Stomach (tissue), 8 donors: ENCODE measurements at regions not wholly inside any gene's neighbourhood (a gene's known extent, or its start where the extent isn't known, plus 50 kb on each side); places are given as distances from the start of the nearest gene placed in this dataset.
"Not testable (repeated sequence)": the region's sequence is repeated elsewhere in the genome, so short reads cannot be mapped to it uniquely, and the experiment has no call there.

Source experiments
- DNase-seq, 2 donors: peaks; one replicate each; pipeline versions ENCODE4 v3.0.0 to v3.0.0-alpha.2; 2013 to 2019
- H3K27ac ChIP-seq, 5 donors: fragments of 200-600 bp in 4 of 5; sonication (generic) in 4 of 5; one replicate each; pipeline ENCODE4 v1.5.1; 2013 to 2019; ENCODE audit warnings: mild to moderate bottlenecking in 1 of 5, moderate library complexity in 1 of 5
- H3K27me3 ChIP-seq, 3 donors: fragments of 200-600 bp; sonication (generic); one replicate each; pipeline ENCODE4 v1.5.1; 2017 to 2019; ENCODE audit warnings: mixed run types in 1 of 3
- H3K36me3 ChIP-seq, 4 donors: fragments of 200-600 bp; sonication (generic); 1 replicate in 3 of 4; 2 replicates in 1 of 4; pipeline ENCODE4 v1.5.1; 2016 to 2019
- H3K4me1 ChIP-seq, 4 donors: fragments of 200-600 bp; sonication (generic); one replicate each; pipeline ENCODE4 v1.5.1; 2016 to 2019
- H3K4me3 ChIP-seq, 4 donors: fragments of 200-600 bp; sonication (generic) in 3 of 4; one replicate each; pipeline ENCODE4 v1.5.1; 2016 to 2019; ENCODE audit warnings: mild to moderate bottlenecking in 1 of 4
- H3K9me3 ChIP-seq, 4 donors: fragments of 200-600 bp; sonication (generic); one replicate each; pipeline ENCODE4 v1.5.1; 2016 to 2019
- EP300 ChIP-seq: sonication (generic); formaldehyde crosslinking; IDR thresholded peaks from one replicate; pipeline ENCODE4 v1.6.1; 2017; ENCODE audit warnings: antibody characterized with exemption
- POLR2A ChIP-seq, 4 donors: fragments of 450-650 bp; IDR thresholded peaks; one replicate each; pipeline ENCODE4 v1.6.1; 2016; ENCODE audit warnings: antibody characterized with exemption in 4 of 4, control low read depth in 2 of 4, mild to moderate bottlenecking in 1 of 4, moderate library complexity in 1 of 4
- POLR2AphosphoS5 ChIP-seq, 3 donors: sonication (generic); formaldehyde crosslinking; IDR thresholded peaks; one replicate each; pipeline ENCODE4 v1.6.1; 2016; ENCODE audit warnings: antibody characterized with exemption in 3 of 3
- WGBS, 5 donors: extraction: QIAGEN DNeasy Blood & Tissue Kit in 3 of 5; methylation state at CpG; one replicate each; pipeline versions ENCODE4 v1.1.5 to v1.1.7; 2013 to 2018; 5-methylcytosine and 5-hydroxymethylcytosine counted together
- intact Hi-C: fragments of 100-400 bp; cut with DNase I; formaldehyde crosslinking; loops from one replicate; pipeline ENCODE4 v1.15.1; 2023; ENCODE audit warnings: low total_unique reads
- TF ChIP-seq, protein P1 (sequence below), 7 experiments: fragments of 450-650 bp in 4 of 7; fragments of 200-600 bp in 3 of 7; sonication (generic) in 3 of 7; IDR thresholded peaks; one replicate each; pipeline ENCODE4 v1.5.1; 2016 to 2019; ENCODE audit warnings: antibody characterized with exemption in 7 of 7, control low read depth in 2 of 7, mild to moderate bottlenecking in 1 of 7
- donor health status: healthy with polysubstance abuse.
- donor health status: Bipolar disorder and iron deficiency.
- donor health status: healthy.

DNA sequence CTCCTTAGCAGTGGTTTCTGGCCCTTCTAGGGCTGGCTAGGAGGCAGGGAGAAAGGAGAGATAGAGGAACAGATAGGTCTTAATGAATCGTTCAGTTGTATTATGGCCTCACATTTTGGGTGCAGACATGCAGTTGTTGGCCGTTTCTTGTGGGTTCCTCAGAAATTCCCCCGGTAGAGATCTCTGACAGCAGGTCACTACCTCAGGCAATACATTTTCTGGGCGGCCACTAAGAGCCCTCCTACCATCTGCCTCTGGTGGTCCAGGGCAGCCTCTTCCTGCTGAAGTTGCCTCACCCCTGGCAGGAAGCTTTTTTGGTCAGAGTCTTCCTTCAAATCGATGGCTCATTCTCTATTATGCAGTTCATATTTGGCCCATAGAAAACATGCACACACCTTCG is 266.1 kb downstream of the SV2B start:
- WGBS, 5 donors: 72 to 94% (median 86%) methylated on average over 6 of the region's 6 CpGs
- TF ChIP-seq, protein P1, sequence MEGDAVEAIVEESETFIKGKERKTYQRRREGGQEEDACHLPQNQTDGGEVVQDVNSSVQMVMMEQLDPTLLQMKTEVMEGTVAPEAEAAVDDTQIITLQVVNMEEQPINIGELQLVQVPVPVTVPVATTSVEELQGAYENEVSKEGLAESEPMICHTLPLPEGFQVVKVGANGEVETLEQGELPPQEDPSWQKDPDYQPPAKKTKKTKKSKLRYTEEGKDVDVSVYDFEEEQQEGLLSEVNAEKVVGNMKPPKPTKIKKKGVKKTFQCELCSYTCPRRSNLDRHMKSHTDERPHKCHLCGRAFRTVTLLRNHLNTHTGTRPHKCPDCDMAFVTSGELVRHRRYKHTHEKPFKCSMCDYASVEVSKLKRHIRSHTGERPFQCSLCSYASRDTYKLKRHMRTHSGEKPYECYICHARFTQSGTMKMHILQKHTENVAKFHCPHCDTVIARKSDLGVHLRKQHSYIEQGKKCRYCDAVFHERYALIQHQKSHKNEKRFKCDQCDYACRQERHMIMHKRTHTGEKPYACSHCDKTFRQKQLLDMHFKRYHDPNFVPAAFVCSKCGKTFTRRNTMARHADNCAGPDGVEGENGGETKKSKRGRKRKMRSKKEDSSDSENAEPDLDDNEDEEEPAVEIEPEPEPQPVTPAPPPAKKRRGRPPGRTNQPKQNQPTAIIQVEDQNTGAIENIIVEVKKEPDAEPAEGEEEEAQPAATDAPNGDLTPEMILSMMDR (IDR thresholded peaks at IDR 0.05): no peak
- TF ChIP-seq POLR2A (IDR thresholded peaks at IDR 0.05): no peak
- no peak for TF ChIP-seq EP300
- no peak for TF ChIP-seq POLR2AphosphoS5 (IDR thresholded peaks at IDR 0.05)
- Histone ChIP-seq H3K27ac (no peak overlapping the region), H3K9me3 (no peaks in the 10 kb centered on the region), H3K27me3 (no peaks in the 10 kb centered on the region), H3K36me3 (no peaks in the 10 kb centered on the region), H3K4me3 (no peak overlapping the region), H3K4me1 (no peaks in the 10 kb centered on the region)
- intact Hi-C loops: no loop called here
- no peak for DNase-seq

DNA sequence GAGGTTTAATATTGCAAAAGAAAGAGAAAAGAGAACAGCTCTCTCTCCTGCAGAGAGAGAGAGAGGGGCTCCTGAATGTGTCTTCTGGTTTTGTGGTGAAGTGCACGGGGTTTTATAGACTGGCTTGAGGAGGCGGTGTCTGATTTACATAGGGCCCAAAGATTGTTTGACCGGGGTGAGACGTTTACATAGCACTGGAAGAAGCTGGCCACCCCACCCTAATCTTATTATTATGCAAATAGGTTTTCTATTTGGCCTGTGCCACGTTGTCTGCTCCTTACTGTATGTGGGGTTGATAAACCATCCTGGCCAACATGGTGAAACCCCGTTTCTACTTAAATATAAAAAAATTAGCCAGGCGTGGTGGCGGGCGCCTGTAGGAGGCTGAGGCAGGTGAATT is 268.6 kb downstream of the SV2B start:
- 46 to 61% (median 51%) methylated on average over 9 of the region's 9 CpGs for WGBS, 5 donors
- H3K27ac ChIP-seq: no peak overlapping the region
- TF ChIP-seq EP300: no peak
- no peak for TF ChIP-seq POLR2A (IDR thresholded peaks at IDR 0.05)
- TF ChIP-seq, protein P1 (IDR thresholded peaks at IDR 0.05): no peak
- no peak for TF ChIP-seq POLR2AphosphoS5 (IDR thresholded peaks at IDR 0.05)

DNA sequence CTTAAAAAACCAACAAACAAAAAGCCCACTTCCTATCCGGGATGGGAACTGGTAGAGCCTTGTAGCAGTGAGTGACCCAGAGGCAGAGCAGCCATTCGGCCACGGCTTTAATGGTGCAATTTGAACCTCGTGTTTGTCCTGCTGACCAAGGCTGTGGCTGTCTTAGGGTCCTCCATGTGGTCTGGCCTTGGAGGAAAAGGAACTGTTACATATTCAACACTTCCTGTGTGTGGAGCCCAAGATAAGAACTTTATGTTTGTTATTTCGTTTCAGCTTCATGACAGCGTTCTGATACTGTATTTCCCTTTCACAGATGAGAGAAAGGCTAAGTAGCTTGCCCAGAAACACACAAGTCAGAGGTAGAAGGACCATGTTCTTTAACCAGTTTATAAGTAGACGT is 269.8 kb downstream of the SV2B start:
- Histone ChIP-seq H3K27ac (no peak overlapping the region), H3K4me3 (no peak overlapping the region), H3K36me3 (no peaks in the 10 kb centered on the region), H3K9me3 (peaks cover 0 to 10% (median 4%) of the 10 kb centered on the region in 4 donors), H3K4me1 (no peaks in the 10 kb centered on the region), H3K27me3 (no peaks in the 10 kb centered on the region)
- TF ChIP-seq EP300 (no peak), POLR2AphosphoS5 (IDR thresholded peaks at IDR 0.05) (no peak), POLR2A (IDR thresholded peaks at IDR 0.05) (no peak)
- TF ChIP-seq, protein P1 (IDR thresholded peaks at IDR 0.05): no peak
- intact Hi-C loops: no loop called here
- WGBS, 5 donors: 44 to 59% (median 50%) methylated on average over 7 of the region's 7 CpGs
- peak in 1 of 2 donors; percentile 4 for DNase-seq

More for the DNA sequence above, 268.6 kb downstream of the SV2B start:
- Histone ChIP-seq H3K4me3 (no peak overlapping the region), H3K36me3 (no peaks in the 10 kb centered on the region), H3K9me3 (peaks cover 0 to 10% (median 4%) of the 10 kb centered on the region in 4 donors), H3K27me3 (no peaks in the 10 kb centered on the region), H3K4me1 (no peaks in the 10 kb centered on the region)
- no peak for DNase-seq
- intact Hi-C loops: no loop called here

DNA sequence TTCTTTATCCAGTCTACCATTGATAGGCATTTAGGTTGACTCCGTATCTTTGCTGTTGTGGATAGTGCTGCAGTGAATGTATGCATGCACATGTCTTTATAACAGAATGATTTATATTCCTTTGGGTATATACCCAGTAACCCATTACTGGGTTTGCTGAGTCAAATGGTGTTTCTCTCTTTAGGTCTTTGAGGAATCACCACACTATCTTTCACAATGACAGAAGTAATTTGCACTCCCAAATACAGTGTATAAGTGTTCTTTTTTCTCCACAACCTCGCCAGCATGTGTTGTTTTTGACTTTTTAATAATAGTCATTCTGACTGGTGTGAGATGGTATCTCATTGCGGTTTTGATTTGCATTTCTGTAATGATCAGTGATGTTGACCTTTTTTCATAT is 271.3 kb downstream of the SV2B start:
- H3K4me3 ChIP-seq, intact Hi-C loops, H3K9me3 ChIP-seq, DNase-seq, H3K27ac ChIP-seq, H3K27me3 ChIP-seq, H3K4me1 ChIP-seq, H3K36me3 ChIP-seq: not testable (repeated sequence)
- WGBS, 5 donors: 87 to 91% (median 89%) methylated on average over 3 of the region's 3 CpGs

DNA sequence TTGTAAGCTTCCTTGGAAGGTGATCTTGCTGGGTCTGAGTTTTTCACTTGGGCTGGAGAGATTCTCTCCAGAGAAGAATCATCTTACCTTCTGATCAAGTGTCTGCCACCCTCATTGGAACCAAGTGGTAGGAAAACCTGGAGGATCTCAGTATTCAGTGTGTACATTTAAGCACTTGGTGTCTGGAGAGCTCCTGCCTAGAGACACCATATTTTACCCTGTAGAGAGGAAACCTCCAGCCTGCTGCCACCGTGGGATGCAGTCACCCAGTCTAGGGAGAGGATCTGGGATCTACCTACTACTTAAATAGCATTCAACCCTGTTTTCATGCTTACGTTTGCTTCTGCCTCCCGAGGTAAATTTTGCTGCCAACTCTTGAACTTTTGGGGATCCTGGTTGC is 274.3 kb downstream of the SV2B start:
- Histone ChIP-seq H3K27me3 (no peaks in the 10 kb centered on the region), H3K9me3 (peaks cover 0 to 10% (median 4%) of the 10 kb centered on the region in 4 donors), H3K4me1 (no peaks in the 10 kb centered on the region), H3K27ac (no peak overlapping the region), H3K36me3 (no peaks in the 10 kb centered on the region), H3K4me3 (no peak overlapping the region)
- intact Hi-C loops: no loop called here
- no peak for DNase-seq
- TF ChIP-seq EP300 (no peak), POLR2A (IDR thresholded peaks at IDR 0.05) (no peak), POLR2AphosphoS5 (IDR thresholded peaks at IDR 0.05) (no peak)
- TF ChIP-seq, protein P1 (IDR thresholded peaks at IDR 0.05): no peak
- 82 to 94% (median 88%) methylated on average over 3 of the region's 3 CpGs for WGBS, 5 donors
